ENCODE measurements at regions not wholly inside any gene's neighbourhood (a gene's known extent, or its start where the extent isn't known, plus 50 kb on each side); places are given as distances from the start of the nearest gene placed in this dataset.

GRCh38 chr14:71721791-71722190, 210.4 kb upstream of the RGS6 start:
- Histone ChIP-seq H3K36me3 (peaks cover 3 to 30% (median 9%) of the 10 kb centered on the region in 4 donors), H3K27ac (replicated peaks in 1 of 4) (no peak overlapping the region), H3K9me3 (no peaks in the 10 kb centered on the region), H3K4me3 (no peak overlapping the region), H3K27me3 (no peaks in the 10 kb centered on the region), H3K4me1 (peaks cover 0 to 19% (median 11%) of the 10 kb centered on the region in 4 donors)
- no peak for TF ChIP-seq POLR2AphosphoS5 (IDR thresholded peaks at IDR 0.05)
- DNase-seq (ENCODE audit: extremely low spot score) = no peak
- intact Hi-C loops (cut with DNase I) = no loop called here
- WGBS = 83% methylated on average over 1 of the region's 3 CpGs

- 100% methylated on average over 6 of the region's 6 CpGs for WGBS
- intact Hi-C loops (cut with DNase I) = no loop called here
These were observed 209.3 kb upstream of the RGS6 start for GRCh38 chr14:71722885-71723284.

DNA sequence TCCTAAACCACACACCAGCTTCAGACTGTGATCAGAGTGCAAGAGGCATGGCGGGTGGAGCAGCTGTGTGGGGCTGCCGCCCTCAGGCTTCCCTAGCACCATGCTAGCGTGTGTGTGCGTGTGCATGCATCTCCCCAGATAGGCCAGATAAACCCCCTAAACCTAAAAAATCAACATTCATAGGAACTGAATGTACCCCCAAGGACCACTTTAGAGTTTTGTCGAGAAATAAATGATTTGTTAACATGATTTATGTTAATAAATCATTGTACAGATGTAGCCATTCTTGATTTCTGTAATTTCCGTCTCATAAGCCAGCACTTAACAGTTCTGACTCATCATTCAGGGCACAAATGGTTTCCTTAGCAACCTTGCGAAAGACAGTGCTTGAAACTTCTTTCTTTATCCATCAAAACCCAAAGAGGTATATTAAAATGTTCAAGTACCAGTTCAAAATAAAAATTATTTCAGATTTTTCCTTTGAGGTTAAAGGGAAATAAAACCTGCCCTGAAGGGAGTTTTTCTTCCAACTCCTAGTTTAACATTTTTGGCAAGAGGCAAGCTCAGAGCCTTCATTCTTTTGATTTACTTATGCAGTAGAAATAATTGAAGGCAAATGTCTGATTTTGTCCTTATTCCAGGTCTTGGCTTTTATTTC, 206.2 kb upstream of the RGS6 start:
- intact Hi-C loops (cut with DNase I) = no loop called here
- Histone ChIP-seq H3K27ac (replicated peaks in 1 of 4) (peak overlapping the region in 1 of 4 donors; percentile 26), H3K36me3 (peaks cover 12 to 53% (median 24%) of the 10 kb centered on the region in 4 donors), H3K9me3 (no peaks in the 10 kb centered on the region), H3K4me3 (no peak overlapping the region), H3K4me1 (peaks cover 0 to 19% (median 11%) of the 10 kb centered on the region in 4 donors), H3K27me3 (no peaks in the 10 kb centered on the region)
- WGBS = 71% methylated on average over 7 of the region's 7 CpGs
- DNase-seq (ENCODE audit: extremely low spot score) = no peak
- TF ChIP-seq POLR2AphosphoS5 (IDR thresholded peaks at IDR 0.05) (no peak), POLR2A (IDR thresholded peaks at IDR 0.05; ENCODE audit: low read depth) (no peak), EP300 (IDR thresholded peaks at IDR 0.05) (no peak)
- TF ChIP-seq, protein P1, sequence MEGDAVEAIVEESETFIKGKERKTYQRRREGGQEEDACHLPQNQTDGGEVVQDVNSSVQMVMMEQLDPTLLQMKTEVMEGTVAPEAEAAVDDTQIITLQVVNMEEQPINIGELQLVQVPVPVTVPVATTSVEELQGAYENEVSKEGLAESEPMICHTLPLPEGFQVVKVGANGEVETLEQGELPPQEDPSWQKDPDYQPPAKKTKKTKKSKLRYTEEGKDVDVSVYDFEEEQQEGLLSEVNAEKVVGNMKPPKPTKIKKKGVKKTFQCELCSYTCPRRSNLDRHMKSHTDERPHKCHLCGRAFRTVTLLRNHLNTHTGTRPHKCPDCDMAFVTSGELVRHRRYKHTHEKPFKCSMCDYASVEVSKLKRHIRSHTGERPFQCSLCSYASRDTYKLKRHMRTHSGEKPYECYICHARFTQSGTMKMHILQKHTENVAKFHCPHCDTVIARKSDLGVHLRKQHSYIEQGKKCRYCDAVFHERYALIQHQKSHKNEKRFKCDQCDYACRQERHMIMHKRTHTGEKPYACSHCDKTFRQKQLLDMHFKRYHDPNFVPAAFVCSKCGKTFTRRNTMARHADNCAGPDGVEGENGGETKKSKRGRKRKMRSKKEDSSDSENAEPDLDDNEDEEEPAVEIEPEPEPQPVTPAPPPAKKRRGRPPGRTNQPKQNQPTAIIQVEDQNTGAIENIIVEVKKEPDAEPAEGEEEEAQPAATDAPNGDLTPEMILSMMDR (IDR thresholded peaks at IDR 0.05) = no peak

More at GRCh38 chr14:71722885-71723284, 209.3 kb upstream of the RGS6 start:
- Histone ChIP-seq H3K4me3 (no peak overlapping the region), H3K27ac (replicated peaks in 1 of 4) (no peak overlapping the region), H3K9me3 (no peaks in the 10 kb centered on the region), H3K4me1 (peaks cover 0 to 19% (median 11%) of the 10 kb centered on the region in 4 donors), H3K27me3 (no peaks in the 10 kb centered on the region), H3K36me3 (peaks cover 3 to 30% (median 9%) of the 10 kb centered on the region in 4 donors)
- TF ChIP-seq, protein P1 (IDR thresholded peaks at IDR 0.05) = no peak
- TF ChIP-seq POLR2AphosphoS5 (IDR thresholded peaks at IDR 0.05) = no peak
- TF ChIP-seq POLR2A (IDR thresholded peaks at IDR 0.05; ENCODE audit: low read depth) = no peak
- no peak for TF ChIP-seq EP300 (IDR thresholded peaks at IDR 0.05)
- no peak for DNase-seq (ENCODE audit: extremely low spot score)

DNA sequence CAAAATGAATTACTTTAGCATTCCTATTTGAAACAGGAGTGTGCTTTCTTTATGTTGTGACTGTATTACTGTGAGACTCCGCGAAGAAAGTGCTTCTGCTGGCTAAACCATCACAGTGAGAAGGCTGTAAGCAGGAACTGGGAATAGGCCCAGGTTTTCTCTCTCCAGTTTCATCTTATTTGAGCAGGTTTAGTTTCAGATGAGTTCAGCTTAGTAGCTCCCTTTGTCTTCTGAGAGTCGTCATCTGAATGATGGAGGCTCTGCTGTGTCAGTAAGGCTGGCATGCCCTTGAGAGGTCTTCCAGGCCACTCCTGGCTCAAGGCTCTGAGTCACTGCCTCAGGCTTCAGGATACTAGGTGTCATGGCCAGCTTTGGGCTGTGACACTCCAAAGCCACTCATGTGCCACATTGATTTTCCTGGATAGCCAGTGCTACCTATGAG, 205.6 kb upstream of the RGS6 start:
- no peak for TF ChIP-seq POLR2A (IDR thresholded peaks at IDR 0.05; ENCODE audit: low read depth)
- no peak for TF ChIP-seq POLR2AphosphoS5 (IDR thresholded peaks at IDR 0.05)
- TF ChIP-seq EP300 (IDR thresholded peaks at IDR 0.05) = no peak
- TF ChIP-seq, protein P1 (IDR thresholded peaks at IDR 0.05) = no peak
- no peaks in the 10 kb centered on the region for H3K9me3 ChIP-seq
- H3K4me1 ChIP-seq = peaks cover 0 to 16% (median 11%) of the 10 kb centered on the region in 4 donors
- H3K4me3 ChIP-seq = no peak overlapping the region
- H3K27me3 ChIP-seq = no peaks in the 10 kb centered on the region
- intact Hi-C loops (cut with DNase I) = no loop called here
- 61% methylated on average over 3 of the region's 3 CpGs for WGBS
- peaks cover 12 to 58% (median 28%) of the 10 kb centered on the region in 4 donors for H3K36me3 ChIP-seq
- peak overlapping the region in 1 of 4 donors; percentile 26 for H3K27ac ChIP-seq (replicated peaks in 1 of 4)
- no peak for DNase-seq (ENCODE audit: extremely low spot score)

DNA sequence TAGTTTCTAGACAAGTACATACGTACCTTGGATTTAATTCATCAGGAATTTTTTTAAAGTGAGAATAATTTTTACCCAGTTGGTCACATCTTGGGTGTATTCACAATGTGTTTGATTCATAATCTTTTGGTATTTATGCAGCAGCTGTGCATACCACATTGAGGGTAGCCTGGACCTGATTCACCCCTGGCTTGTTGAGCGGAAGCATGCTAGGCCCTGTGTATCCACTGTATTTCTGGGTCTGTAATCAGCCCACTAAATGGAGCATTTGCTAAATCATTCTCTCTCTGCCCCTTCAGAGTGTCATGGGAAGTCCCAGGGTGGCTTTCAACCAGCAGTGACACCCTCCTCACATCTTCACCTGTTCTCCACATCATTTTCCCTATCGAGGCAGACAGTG, 203.8 kb upstream of the RGS6 start:
- Histone ChIP-seq H3K27ac (replicated peaks in 1 of 4) (no peak overlapping the region), H3K36me3 (peaks cover 12 to 68% (median 33%) of the 10 kb centered on the region in 4 donors), H3K4me3 (no peak overlapping the region), H3K4me1 (peaks cover 0 to 21% (median 11%) of the 10 kb centered on the region in 4 donors), H3K9me3 (no peaks in the 10 kb centered on the region), H3K27me3 (no peaks in the 10 kb centered on the region)
- intact Hi-C loops (cut with DNase I) = no loop called here
- over 99% methylated on average over 3 of the region's 3 CpGs for WGBS
- no peak for DNase-seq (ENCODE audit: extremely low spot score)
- TF ChIP-seq POLR2AphosphoS5 (IDR thresholded peaks at IDR 0.05) = no peak
- no peak for TF ChIP-seq EP300 (IDR thresholded peaks at IDR 0.05)
- TF ChIP-seq POLR2A (IDR thresholded peaks at IDR 0.05; ENCODE audit: low read depth) = no peak
- TF ChIP-seq, protein P1 (IDR thresholded peaks at IDR 0.05) = no peak

Measured in esophagus muscularis mucosa (tissue), 4 donors.